ENCODE measurements at regions not wholly inside any gene's neighbourhood (a gene's known extent, or its start where the extent isn't known, plus 50 kb on each side); places are given as distances from the start of the nearest gene placed in this dataset.

GRCh38 chr9:106708475-106709146 is 154.4 kb upstream of the ZNF462 start:
- Histone ChIP-seq H3T11ph (ENCODE audit: low read length) (no peak overlapping the region), H4K5ac (ENCODE audit: insufficient read length, low read depth, low read length) (no peak overlapping the region), H4K8ac (replicated peaks; ENCODE audit: insufficient read length, low read depth, low read length) (no peak overlapping the region), H3K4ac (ENCODE audit: low read depth, low read length) (no peak overlapping the region), H2BK20ac (ENCODE audit: low read depth, low read length, poor library complexity, severe bottlenecking) (no peak overlapping the region), H3K56ac (ENCODE audit: insufficient read length, low read depth, low read length) (no peak overlapping the region), H2BK120ac (ENCODE audit: low read depth, low read length, poor library complexity, severe bottlenecking) (no peak overlapping the region), H3K9me3 (ENCODE audit: control insufficient read depth, low read depth, low read length) (no peaks in the 10 kb centered on the region), H3K79me1 (ENCODE audit: insufficient read depth, low read depth, low read length, poor library complexity, severe bottlenecking) (no peaks in the 10 kb centered on the region), H3K18ac (ENCODE audit: insufficient read length, low read depth, low read length) (no peak overlapping the region), H3K4me1 (ENCODE audit: insufficient read depth, low read length) (no peaks in the 10 kb centered on the region), H3K9ac (ENCODE audit: extremely low read depth, insufficient read length, low read length) (no peak overlapping the region), H3K79me2 (ENCODE audit: insufficient read depth, low read length) (no peaks in the 10 kb centered on the region), H4K20me1 (ENCODE audit: control insufficient read depth, insufficient read depth, insufficient read length) (no peaks in the 10 kb centered on the region), H2BK5ac (ENCODE audit: insufficient read length, low read length) (no peak overlapping the region), H3K14ac (ENCODE audit: insufficient read depth, low read length) (no peak overlapping the region), H2BK12ac (ENCODE audit: insufficient read length, low read depth, low read length) (no peak overlapping the region), H2AK5ac (ENCODE audit: insufficient read length, low read length) (no peak overlapping the region), H3K27ac (ENCODE audit: insufficient read length, low read depth, low read length) (no peak overlapping the region), H2BK15ac (ENCODE audit: low read depth, low read length) (no peak overlapping the region), H2AFZ (ENCODE audit: low read length) (no peak overlapping the region), H3K27me3 (ENCODE audit: insufficient read depth, low read length) (no peaks in the 10 kb centered on the region), H3K23me2 (ENCODE audit: insufficient read length, low read depth, low read length, poor library complexity, severe bottlenecking) (no peaks in the 10 kb centered on the region), H3K23ac (ENCODE audit: insufficient read length, low read depth, low read length) (no peak overlapping the region), H3K4me2 (ENCODE audit: insufficient read depth, insufficient read length, low read length) (no peak overlapping the region), H4K91ac (ENCODE audit: insufficient read length, low read depth, low read length) (no peak overlapping the region)
- peak overlapping the region in 1 of 3 experiments; percentile 56; a peak in 1 of 7 replicates for H3K27ac Mint-ChIP-seq
- H3K4me1 Mint-ChIP-seq = peaks cover 9 to 11% of the 10 kb centered on the region in 2 experiments
- TF ChIP-seq, protein P1, sequence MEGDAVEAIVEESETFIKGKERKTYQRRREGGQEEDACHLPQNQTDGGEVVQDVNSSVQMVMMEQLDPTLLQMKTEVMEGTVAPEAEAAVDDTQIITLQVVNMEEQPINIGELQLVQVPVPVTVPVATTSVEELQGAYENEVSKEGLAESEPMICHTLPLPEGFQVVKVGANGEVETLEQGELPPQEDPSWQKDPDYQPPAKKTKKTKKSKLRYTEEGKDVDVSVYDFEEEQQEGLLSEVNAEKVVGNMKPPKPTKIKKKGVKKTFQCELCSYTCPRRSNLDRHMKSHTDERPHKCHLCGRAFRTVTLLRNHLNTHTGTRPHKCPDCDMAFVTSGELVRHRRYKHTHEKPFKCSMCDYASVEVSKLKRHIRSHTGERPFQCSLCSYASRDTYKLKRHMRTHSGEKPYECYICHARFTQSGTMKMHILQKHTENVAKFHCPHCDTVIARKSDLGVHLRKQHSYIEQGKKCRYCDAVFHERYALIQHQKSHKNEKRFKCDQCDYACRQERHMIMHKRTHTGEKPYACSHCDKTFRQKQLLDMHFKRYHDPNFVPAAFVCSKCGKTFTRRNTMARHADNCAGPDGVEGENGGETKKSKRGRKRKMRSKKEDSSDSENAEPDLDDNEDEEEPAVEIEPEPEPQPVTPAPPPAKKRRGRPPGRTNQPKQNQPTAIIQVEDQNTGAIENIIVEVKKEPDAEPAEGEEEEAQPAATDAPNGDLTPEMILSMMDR (conservative IDR thresholded peaks at IDR 0.05) = no peak
- DNase-seq = no peak
- H3K27me3 Mint-ChIP-seq (ENCODE audit: low read depth) = no peaks in the 10 kb centered on the region
- WGBS (ENCODE audit: extremely low coverage, insufficient read length, low lambda C conversion rate) = no CpG with 5 or more reads among the region's 3 CpGs
- H3K4me3 Mint-ChIP-seq = no peak overlapping the region
- H3K36me3 Mint-ChIP-seq (ENCODE audit: insufficient read depth in 1 of 3, low read depth in 3 of 3) = peaks cover 3 to 4% (median 4%) of the 10 kb centered on the region in 3 experiments; a peak in 6 of 7 replicates
- H3K9me3 Mint-ChIP-seq = peaks cover 4 to 10% of the 10 kb centered on the region in 2 experiments

Measured in H9 (cell line).